PC-3 (cell line): ENCODE measurements at regions not wholly inside any gene's neighbourhood (a gene's known extent, or its start where the extent isn't known, plus 50 kb on each side); places are given as distances from the start of the nearest gene placed in this dataset.
"Not testable (repeated sequence)": the region's sequence is repeated elsewhere in the genome, so short reads cannot be mapped to it uniquely, and the experiment has no call there.

Experiments used
- ATAC-seq: fragments of 200-7000 bp; cut with Tn5 transposase; 2 replicates; pipeline ENCODE4 v1.9.1; 2020; ENCODE audit warnings: mild to moderate bottlenecking, moderate library complexity
- BruUV-seq: library from RNA; stranded (reverse); fragments of 400-500 nt; replicated peaks from 2 replicates; lab custom pipeline; 2021; lab: Mats Ljungman, UMichigan
- CTCF ChIA-PET: fragments of 300-600 bp; sonication (Branson Sonifier 250); formaldehyde crosslinking; loops from one replicate; lab custom pipeline; 2022; ENCODE audit warnings: antibody characterized with exemption; lab: Charles Lee
- POLR2A ChIA-PET: fragments of 300-600 bp; sonication (Branson Sonifier 250); formaldehyde crosslinking; loops from one replicate; lab custom pipeline; 2022; ENCODE audit warnings: antibody characterized with exemption; ENCODE audit not compliant: unreplicated experiment; lab: Charles Lee
- DNase-seq: peaks from one replicate; pipeline ENCODE4 v3.0.0-alpha.2; 2015
- H2AFZ ChIP-seq: fragments of 300-600 bp; sonication (generic); 2 replicates; pipeline ENCODE4 v1.6.0; 2016; ENCODE audit warnings: antibody characterized with exemption, low read length
- H3F3A ChIP-seq: fragments of 300-600 bp; sonication (generic); one replicate; pipeline ENCODE4 v1.6.0; 2017; ENCODE audit warnings: antibody characterized with exemption, low read length, control low read depth, mild to moderate bottlenecking; ENCODE audit not compliant: unreplicated experiment
- H3K27ac ChIP-seq: fragments of 300-600 bp; sonication (generic); 2 replicates; pipeline ENCODE4 v1.5.1; 2016; ENCODE audit warnings: mild to moderate bottlenecking, low read length
- H3K27me3 ChIP-seq: fragments of 300-600 bp; sonication (generic); 2 replicates; pipeline ENCODE4 v1.6.1; 2016; ENCODE audit warnings: low read length, mixed read lengths
- H3K36me3 ChIP-seq: fragments of 300-600 bp; sonication (generic); 2 replicates; pipeline ENCODE4 v1.6.1; 2016; ENCODE audit warnings: low read depth, mixed run types, low read length, mixed read lengths
- H3K4me1 ChIP-seq: fragments of 300-600 bp; sonication (generic); 2 replicates; pipeline ENCODE4 v1.5.1; 2016; ENCODE audit warnings: low read length; ENCODE audit not compliant: insufficient read depth
- H3K4me2 ChIP-seq: fragments of 300-600 bp; sonication (generic); 2 replicates; pipeline ENCODE4 v1.6.0; 2016; ENCODE audit warnings: low read length
- H3K4me3 ChIP-seq: fragments of 300-600 bp; sonication (generic); 2 replicates; pipeline ENCODE4 v1.5.1; 2016; ENCODE audit warnings: mild to moderate bottlenecking, low read length, mixed read lengths
- H3K79me2 ChIP-seq: fragments of 300-600 bp; sonication (generic); 2 replicates; pipeline ENCODE4 v1.6.1; 2017; ENCODE audit warnings: low read length, mixed read lengths
- H3K9ac ChIP-seq: fragments of 300-600 bp; sonication (generic); 2 replicates; pipeline ENCODE4 v1.6.0; 2016; ENCODE audit warnings: mild to moderate bottlenecking, low read length
- H3K9me2 ChIP-seq: fragments of 300-600 bp; sonication (generic); replicated peaks from 2 replicates; pipeline ENCODE4 v1.6.1; 2016; ENCODE audit warnings: mixed run types, low read length, mixed read lengths
- H3K9me3 ChIP-seq: fragments of 300-600 bp; sonication (generic); 2 replicates; pipeline ENCODE4 v1.6.1; 2016; ENCODE audit warnings: low read length, mixed read lengths
- H4K20me1 ChIP-seq: fragments of 300-600 bp; sonication (generic); 2 replicates; pipeline ENCODE4 v1.6.1; 2016; ENCODE audit warnings: low read length, mixed read lengths
- CTCF ChIP-seq: fragments of 300-600 bp; sonication (generic); conservative IDR thresholded peaks from 2 replicates; pipeline ENCODE4 v1.5.1; 2017; ENCODE audit warnings: antibody characterized with exemption, low read depth, mild to moderate bottlenecking, low read length
- EZH2 ChIP-seq: fragments of 300-600 bp; sonication (generic); IDR thresholded peaks from one replicate; pipeline ENCODE4 v1.6.1; 2017; ENCODE audit warnings: antibody characterized with exemption, mild to moderate bottlenecking, low read length; ENCODE audit not compliant: unreplicated experiment
- EZH2phosphoT487 ChIP-seq: fragments of 300-600 bp; sonication (generic); IDR thresholded peaks from 2 replicates; pipeline ENCODE4 v1.6.1; 2018; ENCODE audit warnings: mild to moderate bottlenecking, antibody characterized with exemption, low read length, borderline replicate concordance
- intact Hi-C: fragments of 100-400 bp; cut with micrococcal nuclease; formaldehyde crosslinking; loops from 2 replicates; pipeline ENCODE4 v1.9.0; 2023

GRCh38 chr9:126071076-126071750 lies 255.4 kb upstream of the MVB12B start:
- Histone ChIP-seq H3K79me2 (no peaks in the 10 kb centered on the region), H3K4me3 (no peak overlapping the region), H4K20me1 (no peaks in the 10 kb centered on the region), H3K27me3 (no peaks in the 10 kb centered on the region), H3K4me2 (no peak overlapping the region), H3K27ac (no peak overlapping the region), H3K4me1 (no peaks in the 10 kb centered on the region), H3K9me3 (no peaks in the 10 kb centered on the region), H3K9me2 (no peaks in the 10 kb centered on the region), H3F3A (no peaks in the 10 kb centered on the region), H3K9ac (no peak overlapping the region), H2AFZ (no peak overlapping the region), H3K36me3 (no peaks in the 10 kb centered on the region)
- ATAC-seq, result no peak
- BruUV-seq, result no TSS peak
- CTCF ChIA-PET, result no interaction called here
- no peak for TF ChIP-seq EZH2
- TF ChIP-seq EZH2phosphoT487, result no peak
- TF ChIP-seq CTCF, result no peak
- no peak for DNase-seq
- POLR2A ChIA-PET, result no interaction called here
- intact Hi-C loops, result no loop called here

- H3K4me1 ChIP-seq, DNase-seq, ATAC-seq, H2AFZ ChIP-seq, H3K4me3 ChIP-seq, POLR2A ChIA-PET, H3K4me2 ChIP-seq, H3K9me3 ChIP-seq, H3K9ac ChIP-seq, intact Hi-C loops, BruUV-seq, H3K27ac ChIP-seq, H3K9me2 ChIP-seq, CTCF ChIA-PET, H3K27me3 ChIP-seq, H3K79me2 ChIP-seq, H3F3A ChIP-seq, H3K36me3 ChIP-seq, H4K20me1 ChIP-seq: not testable (repeated sequence)
Measured at GRCh38 chr9:126077656-126078055, 249.0 kb upstream of the MVB12B start.

DNA sequence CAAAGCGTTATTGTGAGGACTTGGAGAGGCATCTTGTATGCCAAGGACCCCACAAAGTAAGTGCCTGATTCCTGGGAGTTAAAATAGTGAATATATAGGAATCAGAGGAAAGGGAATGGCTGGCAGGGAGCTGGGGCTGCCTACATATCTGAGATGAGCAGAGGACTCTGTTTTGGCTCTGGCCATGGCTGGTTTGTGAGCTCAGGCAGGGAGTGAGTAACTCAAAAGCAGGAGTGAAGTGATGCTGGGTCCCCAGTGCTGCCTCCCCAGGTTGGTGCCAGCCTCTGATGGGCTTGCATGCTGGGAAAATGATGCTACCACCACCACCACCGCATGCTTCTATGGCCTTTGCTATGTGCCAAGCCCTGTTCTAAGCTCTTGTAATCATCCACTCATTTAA lies 246.0 kb upstream of the MVB12B start:
- Histone ChIP-seq H3K27ac (no peak overlapping the region), H3K4me3 (no peak overlapping the region), H4K20me1 (no peaks in the 10 kb centered on the region), H3K9me3 (no peaks in the 10 kb centered on the region), H2AFZ (no peak overlapping the region), H3K27me3 (0 out of 2 replicates have a peak, but pooled peaks cover 3% of the 10 kb centered on the region), H3K9me2 (no peaks in the 10 kb centered on the region), H3K36me3 (no peaks in the 10 kb centered on the region), H3F3A (no peaks in the 10 kb centered on the region), H3K4me2 (no peak overlapping the region), H3K9ac (no peak overlapping the region), H3K4me1 (no peaks in the 10 kb centered on the region), H3K79me2 (no peaks in the 10 kb centered on the region)
- ATAC-seq (no peak), DNase-seq (no peak)
- TF ChIP-seq EZH2 (no peak), CTCF (no peak), EZH2phosphoT487 (no peak)
- intact Hi-C loops, result no loop called here
- BruUV-seq, result no TSS peak
- ChIA-PET POLR2A (no interaction called here), CTCF (no interaction called here)
